Neural cell (in vitro differentiated cells): ENCODE measurements at regions not wholly inside any gene's neighbourhood (a gene's known extent, or its start where the extent isn't known, plus 50 kb on each side); places are given as distances from the start of the nearest gene placed in this dataset.

Experiments
- H2AFZ ChIP-seq: fragments of 200-600, 300-800 bp; sonication (generic), shearing (Covaris generic); 2 replicates; pipeline ENCODE4 v1.6.0; 2014; ENCODE audit warnings: low read depth, mild to moderate bottlenecking, antibody characterized with exemption, low read length, moderate library complexity
- H3F3A ChIP-seq: fragments of 200-600 bp; shearing (Covaris generic); 2 replicates; pipeline ENCODE4 v1.6.1; 2016; ENCODE audit warnings: mild to moderate bottlenecking, moderate library complexity, mixed read lengths, antibody characterized with exemption, low read length; ENCODE audit not compliant: insufficient read depth, poor library complexity, severe bottlenecking
- H3K27ac ChIP-seq: fragments of 200-600, 300-800 bp; sonication (generic), shearing (Covaris generic); 2 replicates; pipeline ENCODE4 v1.5.1; 2014; ENCODE audit warnings: mild to moderate bottlenecking, low read length, moderate library complexity
- H3K27me3 ChIP-seq: fragments of 300-800, 200-600 bp; sonication (generic), shearing (Covaris generic); 2 replicates; pipeline ENCODE4 v1.6.0; 2014; ENCODE audit warnings: mild to moderate bottlenecking, low read depth, low read length, moderate library complexity; ENCODE audit not compliant: insufficient read depth
- H3K36me3 ChIP-seq: fragments of 300-800, 200-600 bp; sonication (generic), shearing (Covaris generic); 2 replicates; pipeline ENCODE4 v1.5.1; 2014; ENCODE audit warnings: mild to moderate bottlenecking, antibody characterized with exemption, low read length, moderate library complexity; ENCODE audit not compliant: insufficient read depth
- H3K4me2 ChIP-seq: fragments of 300-800, 200-600 bp; sonication (generic), shearing (Covaris generic); 2 replicates; pipeline ENCODE4 v1.6.0; 2014; ENCODE audit warnings: mild to moderate bottlenecking, low read length
- H3K4me3 ChIP-seq: fragments of 300-800, 200-600 bp; sonication (generic), shearing (Covaris generic); 2 replicates; pipeline ENCODE4 v1.5.1; 2014; ENCODE audit warnings: mild to moderate bottlenecking, low read length, moderate library complexity
- H3K79me2 ChIP-seq: fragments of 200-600 bp; shearing (Covaris generic); replicated peaks from 2 replicates; pipeline ENCODE4 v1.6.0; 2014; ENCODE audit warnings: mild to moderate bottlenecking, low read length, moderate library complexity; ENCODE audit not compliant: insufficient read depth
- H3K9ac ChIP-seq: fragments of 300-800, 200-600 bp; sonication (generic), shearing (Covaris generic); 2 replicates; pipeline ENCODE4 v1.6.1; 2016; ENCODE audit warnings: mild to moderate bottlenecking, low read length, mixed read lengths
- H3K9me2 ChIP-seq: fragments of 200-600 bp; shearing (Covaris generic); 2 replicates; pipeline ENCODE4 v1.6.1; 2016; ENCODE audit warnings: mild to moderate bottlenecking, low read length, mixed read lengths; ENCODE audit not compliant: insufficient read depth
- H3K9me3 ChIP-seq: fragments of 200-600, 300-800 bp; sonication (generic), shearing (Covaris generic); 2 replicates; pipeline ENCODE4 v1.6.1; 2016; ENCODE audit warnings: mild to moderate bottlenecking, mixed run types, low read length, moderate library complexity, mixed read lengths
- H4K20me1 ChIP-seq: fragments of 200-600 bp; shearing (Covaris generic); 2 replicates; pipeline ENCODE4 v1.6.1; 2016; ENCODE audit warnings: mild to moderate bottlenecking, mixed run types; ENCODE audit not compliant: insufficient read depth
- CTCF ChIP-seq: fragments of 450-650 bp; IDR thresholded peaks from 2 replicates; pipeline ENCODE4 v1.5.1; 2014; ENCODE audit warnings: antibody characterized with exemption, mild to moderate bottlenecking, moderate library complexity; ENCODE audit not compliant: poor library complexity, severe bottlenecking
- EP300 ChIP-seq: fragments of 450-650 bp; conservative IDR thresholded peaks from 2 replicates; pipeline ENCODE4 v1.6.1; 2014; ENCODE audit warnings: antibody characterized with exemption, mild to moderate bottlenecking, moderate library complexity; ENCODE audit not compliant: poor library complexity, severe bottlenecking
- EZH2 ChIP-seq: fragments of 200-600, 300-800 bp; shearing (Covaris generic), sonication (generic); IDR thresholded peaks from 2 replicates; pipeline ENCODE4 v1.6.1; 2014; ENCODE audit warnings: antibody characterized with exemption, low read length, borderline replicate concordance, mild to moderate bottlenecking; ENCODE audit not compliant: insufficient read depth, poor library complexity, severe bottlenecking
- MXI1 ChIP-seq: fragments of 450-650 bp; conservative IDR thresholded peaks from 2 replicates; pipeline ENCODE4 v1.6.1; 2014; ENCODE audit warnings: antibody characterized with exemption, mild to moderate bottlenecking; ENCODE audit not compliant: poor library complexity, severe bottlenecking
- POLR2AphosphoS5 ChIP-seq: IDR thresholded peaks from 2 replicates; pipeline ENCODE4 v1.6.1; 2012
- RAD21 ChIP-seq: fragments of 450-650 bp; conservative IDR thresholded peaks from 2 replicates; pipeline ENCODE4 v1.6.1; 2014; ENCODE audit warnings: antibody characterized with exemption, mild to moderate bottlenecking, moderate library complexity
- REST ChIP-seq: IDR thresholded peaks from 2 replicates; pipeline ENCODE4 v1.6.1; 2012; ENCODE audit warnings: borderline replicate concordance
- SMC3 ChIP-seq: fragments of 450-650 bp; conservative IDR thresholded peaks from 2 replicates; pipeline ENCODE4 v1.6.1; 2014; ENCODE audit warnings: antibody characterized with exemption, mild to moderate bottlenecking, moderate library complexity; ENCODE audit not compliant: poor library complexity
- TAF1 ChIP-seq: IDR thresholded peaks from 2 replicates; pipeline ENCODE4 v1.6.1; 2012; ENCODE audit warnings: low read depth

GRCh38 chr6:105769197-105769596, 316.9 kb upstream of the PRDM1 start:
- TF ChIP-seq MXI1 (no peak), POLR2AphosphoS5 (no peak), RAD21 (no peak), TAF1 (no peak), REST (no peak), SMC3 (no peak), CTCF (no peak), EP300 (no peak), EZH2 (no peak)
- Histone ChIP-seq H3K27me3 (no peaks in the 10 kb centered on the region), H3K4me3 (no peak overlapping the region), H4K20me1 (no peaks in the 10 kb centered on the region), H3K27ac (no peak overlapping the region), H3K4me2 (no peak overlapping the region), H3K36me3 (no peaks in the 10 kb centered on the region), H2AFZ (no peak overlapping the region), H3K9me2 (no peaks in the 10 kb centered on the region), H3K9me3 (no peaks in the 10 kb centered on the region), H3F3A (no peaks in the 10 kb centered on the region), H3K79me2 (no peaks in the 10 kb centered on the region), H3K9ac (no peak overlapping the region)

- Histone ChIP-seq H3K9me3 (no peaks in the 10 kb centered on the region), H2AFZ (no peak overlapping the region), H3K4me3 (no peak overlapping the region), H4K20me1 (no peaks in the 10 kb centered on the region), H3K27me3 (no peaks in the 10 kb centered on the region), H3K4me2 (no peak overlapping the region), H3K27ac (no peak overlapping the region), H3K9me2 (no peaks in the 10 kb centered on the region), H3K9ac (no peak overlapping the region), H3K36me3 (no peaks in the 10 kb centered on the region), H3F3A (no peaks in the 10 kb centered on the region), H3K79me2 (no peaks in the 10 kb centered on the region)
- no peak for TF ChIP-seq REST
- TF ChIP-seq SMC3: no peak
- no peak for TF ChIP-seq TAF1
- no peak for TF ChIP-seq MXI1
- TF ChIP-seq EZH2: no peak
- TF ChIP-seq EP300: no peak
- TF ChIP-seq RAD21: no peak
Observed at GRCh38 chr6:105767541-105767940, 318.6 kb upstream of the PRDM1 start.
